GM18517 (cell line): ENCODE measurements at regions not wholly inside any gene's neighbourhood (a gene's known extent, or its start where the extent isn't known, plus 50 kb on each side); places are given as distances from the start of the nearest gene placed in this dataset.

Source experiments
- ATAC-seq: cut with Tn5 transposase; IDR thresholded peaks from one replicate; pipeline ENCODE4 v1.9.1; 2021; ENCODE audit warnings: mild to moderate bottlenecking, moderate library complexity; ENCODE audit not compliant: unreplicated experiment

- ATAC-seq, result no peak
Observed at GRCh38 chr10:120278069-120278468, 179.0 kb upstream of the PLPP4 start.

DNA sequence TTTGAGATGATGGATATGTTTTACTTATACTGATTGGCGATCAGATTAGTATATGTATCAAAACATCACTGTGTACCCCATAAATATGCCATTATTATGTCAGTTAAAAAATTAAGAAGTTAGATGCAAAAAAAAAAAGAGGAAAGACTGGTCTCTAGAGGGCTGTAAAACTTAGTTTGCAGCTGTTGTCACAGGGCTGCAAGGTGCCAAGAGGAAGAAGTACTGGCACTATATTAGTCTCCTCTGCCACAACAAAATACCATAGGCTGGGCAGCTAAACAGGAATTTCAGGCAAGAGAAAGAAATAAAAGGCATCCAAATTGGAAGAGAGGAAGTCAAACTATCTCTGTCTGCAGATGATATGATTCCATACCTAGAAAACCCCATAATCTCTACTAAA is 177.8 kb upstream of the PLPP4 start:
- ATAC-seq, result no peak

GRCh38 chr10:120282421-120282820 is 174.6 kb upstream of the PLPP4 start:
- ATAC-seq, result no peak

GRCh38 chr10:120282846-120283492 is 174.1 kb upstream of the PLPP4 start:
- no peak for ATAC-seq

- ATAC-seq, result no peak
Observed at GRCh38 chr10:120285408-120285807, 171.6 kb upstream of the PLPP4 start.

GRCh38 chr10:120286280-120286679 is 170.7 kb upstream of the PLPP4 start:
- ATAC-seq, result no peak

- ATAC-seq, result no peak
Observed at GRCh38 chr10:120300513-120300912, 156.5 kb upstream of the PLPP4 start.

DNA sequence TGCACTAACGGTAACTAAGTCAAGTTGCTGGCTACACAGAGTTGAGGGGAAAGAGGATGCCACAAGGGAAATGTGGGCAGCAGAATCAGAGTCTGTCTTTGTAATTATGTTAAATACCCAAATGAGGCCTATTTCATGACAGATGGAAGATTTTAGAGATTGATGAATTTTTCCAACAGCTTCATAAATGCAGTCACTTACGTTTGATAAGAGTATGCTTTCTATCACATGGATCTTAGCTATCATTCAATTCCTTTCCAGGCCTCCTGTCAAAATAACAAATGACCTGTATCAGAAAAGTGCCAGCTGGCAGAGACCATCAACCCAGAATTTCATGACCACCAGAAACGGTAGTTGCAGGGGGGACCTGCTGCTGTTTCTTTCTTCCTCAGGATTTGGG is 148.4 kb upstream of the PLPP4 start:
- ATAC-seq, result no peak

- no peak for ATAC-seq
Observed at GRCh38 chr10:120313715-120314114, 143.3 kb upstream of the PLPP4 start.

GRCh38 chr10:120314442-120314841 is 142.6 kb upstream of the PLPP4 start:
- ATAC-seq, result no peak

DNA sequence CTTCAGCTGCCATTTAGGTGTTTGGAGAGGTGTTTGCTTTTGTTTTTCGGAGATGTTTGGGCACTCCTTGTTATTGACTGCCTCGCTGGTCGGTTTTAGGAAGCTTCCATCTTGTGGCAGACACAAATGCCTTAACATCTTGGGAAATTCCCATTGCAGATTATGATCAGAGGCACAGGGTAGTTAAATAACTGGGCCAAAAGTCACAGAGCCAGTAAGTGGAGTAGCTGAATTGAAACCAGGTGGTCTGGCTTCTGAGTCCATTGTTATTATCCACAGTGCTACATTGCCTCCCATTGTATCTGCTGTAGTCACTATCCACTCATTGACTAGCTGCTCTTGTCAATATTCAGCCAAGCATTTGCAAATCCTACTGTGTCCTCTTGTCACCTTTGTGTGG is 138.2 kb upstream of the PLPP4 start:
- no peak for ATAC-seq

GRCh38 chr10:120327675-120328074 is 129.4 kb upstream of the PLPP4 start:
- ATAC-seq, result no peak

DNA sequence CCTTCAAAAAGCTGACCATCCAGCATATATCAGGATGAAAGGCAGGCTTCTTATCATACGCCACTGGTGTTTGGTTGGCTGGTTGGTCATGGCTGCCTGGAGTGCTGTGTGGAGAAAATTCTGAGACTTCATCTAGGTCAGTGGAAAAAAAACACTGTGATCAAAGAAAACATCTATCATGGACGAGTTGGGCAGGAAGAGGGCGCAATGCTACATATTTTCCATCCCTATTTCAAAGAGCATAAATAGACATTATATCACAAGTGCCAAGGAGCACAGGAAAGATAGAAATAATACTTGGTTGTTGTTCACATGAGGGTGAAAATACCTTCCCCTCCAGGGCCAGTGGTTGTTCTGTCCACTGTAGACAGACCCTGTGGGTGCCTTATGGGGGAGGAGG is 128.4 kb upstream of the PLPP4 start:
- ATAC-seq, result no peak

GRCh38 chr10:120335553-120335952 is 121.5 kb upstream of the PLPP4 start:
- ATAC-seq, result no peak

DNA sequence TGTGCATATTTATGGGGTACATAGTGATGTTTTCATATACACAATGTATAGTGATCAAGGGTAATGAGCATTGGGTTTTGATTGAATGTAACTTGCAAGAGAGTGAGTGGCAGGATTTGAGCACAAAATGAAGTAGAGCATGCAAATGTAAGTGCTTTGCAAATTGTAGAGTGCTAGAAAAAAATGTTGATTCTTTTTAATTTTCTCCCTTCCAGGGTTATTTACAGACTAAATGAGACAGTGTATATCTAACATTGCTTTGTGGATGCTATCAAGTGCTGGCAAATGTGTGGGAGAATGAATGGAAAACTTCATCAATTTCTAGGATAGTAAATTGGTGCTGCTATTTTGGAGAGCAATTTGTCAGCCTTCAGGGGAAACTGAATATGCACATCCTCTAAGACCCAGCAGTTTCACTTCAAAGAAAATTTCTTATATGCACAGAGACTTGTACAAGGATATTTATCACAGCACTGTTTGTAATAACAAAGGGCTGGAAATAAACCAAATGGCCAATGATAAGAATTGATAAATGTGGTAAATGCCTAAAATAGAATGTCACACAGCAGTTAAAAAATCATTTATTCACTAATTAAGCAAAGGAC is 120.6 kb upstream of the PLPP4 start:
- no peak for ATAC-seq

GRCh38 chr10:120336911-120337540 is 120.0 kb upstream of the PLPP4 start:
- ATAC-seq, result no peak

GRCh38 chr10:120342115-120342714 is 114.8 kb upstream of the PLPP4 start:
- ATAC-seq, result no peak

DNA sequence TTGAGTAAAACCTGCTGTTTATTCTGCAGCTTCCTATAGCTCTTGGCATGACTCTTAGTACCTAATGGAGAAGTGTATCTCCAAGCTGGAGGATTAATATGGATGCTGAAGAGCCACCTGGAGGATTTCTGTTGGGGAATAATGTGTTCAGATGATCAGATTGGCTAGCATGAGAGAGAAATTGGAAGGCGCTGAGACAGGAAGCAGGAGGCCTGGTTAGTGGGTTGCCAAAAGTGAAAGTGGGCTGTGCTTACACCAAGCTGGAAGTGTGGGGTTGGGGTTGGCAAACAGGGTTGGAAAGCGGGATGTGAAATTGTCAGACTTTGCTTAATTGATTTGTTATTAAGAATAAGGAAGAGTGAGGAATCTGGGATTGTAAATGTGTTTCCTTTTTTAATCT is 111.8 kb upstream of the PLPP4 start:
- no peak for ATAC-seq

DNA sequence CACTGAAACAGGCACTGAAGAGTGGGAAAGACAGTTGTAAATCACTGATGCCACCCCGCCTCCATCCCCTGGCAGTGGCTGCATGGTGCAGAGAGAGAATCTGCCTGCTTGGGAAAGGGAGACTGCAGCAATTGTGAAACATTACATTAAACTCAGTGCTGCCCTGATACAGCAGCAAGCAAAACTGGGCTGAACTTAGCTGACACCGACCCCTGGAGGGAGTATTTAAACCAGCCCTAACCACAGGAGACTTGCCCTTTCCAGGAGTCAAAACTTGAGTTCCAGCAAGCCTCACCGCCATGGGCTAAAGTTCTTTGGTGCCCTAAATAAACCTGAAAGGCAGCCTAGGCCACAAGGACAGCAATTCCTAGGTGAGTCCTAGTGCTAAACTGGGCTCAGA is 109.4 kb upstream of the PLPP4 start:
- ATAC-seq, result no peak

DNA sequence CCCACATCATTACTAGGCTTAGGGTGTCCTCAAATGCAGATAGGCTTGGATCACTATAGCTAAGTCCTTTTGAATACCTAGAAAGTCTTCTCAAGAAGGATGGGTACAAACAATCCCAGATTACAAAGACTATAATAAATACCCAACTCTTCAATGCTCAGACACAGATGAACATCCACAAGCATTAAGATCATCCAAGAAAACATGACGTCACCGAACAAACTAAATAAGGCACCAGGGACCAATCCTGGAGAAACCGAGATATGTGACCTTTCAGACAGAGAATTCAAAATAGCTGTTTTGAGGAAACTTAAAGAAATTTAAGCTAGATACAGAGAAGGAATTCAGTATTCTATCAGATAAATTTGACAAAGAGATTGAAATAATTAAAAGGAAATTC is 108.0 kb upstream of the PLPP4 start:
- no peak for ATAC-seq

DNA sequence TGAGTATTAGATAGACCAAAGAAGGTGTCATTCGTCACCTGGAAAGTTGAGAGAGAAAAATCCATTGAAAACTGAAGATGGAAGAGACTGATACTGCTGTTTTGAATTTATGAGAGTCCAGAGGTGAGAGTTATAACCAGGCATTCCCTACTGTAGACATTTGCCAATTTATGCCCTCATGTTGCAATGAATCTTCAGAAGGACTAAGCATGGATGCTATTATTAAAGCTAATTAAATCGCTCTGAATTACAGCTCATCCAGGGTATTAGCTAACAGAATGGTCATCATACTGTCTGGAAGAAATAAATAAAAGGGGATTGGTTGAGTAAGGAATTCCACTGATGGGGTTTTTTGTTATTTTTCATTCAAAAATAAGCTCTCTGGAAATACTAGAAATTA is 101.6 kb upstream of the PLPP4 start:
- ATAC-seq, result no peak

- ATAC-seq, result no peak
Observed at GRCh38 chr10:120360571-120360970, 96.5 kb upstream of the PLPP4 start.
